GM23338 (cell line): ENCODE measurements at regions not wholly inside any gene's neighbourhood (a gene's known extent, or its start where the extent isn't known, plus 50 kb on each side); places are given as distances from the start of the nearest gene placed in this dataset.

ENCODE experiments used
- ATAC-seq: fragments of 200-7000 bp; cut with Tn5 transposase; 3 replicates; pipeline ENCODE4 v1.9.1; 2020
- DNase-seq: peaks from one replicate; pipeline ENCODE4 v3.0.0-alpha.2; 2015; ENCODE audit warnings: low spot score
- H2AFZ ChIP-seq: fragments of 200-600 bp; sonication (generic); 2 replicates; pipeline ENCODE4 v1.8.0; 2016; ENCODE audit warnings: antibody characterized with exemption, mild to moderate bottlenecking, moderate library complexity
- H3F3A ChIP-seq: fragments of 200-600 bp; sonication (generic); replicated peaks from 2 replicates; pipeline ENCODE4 v1.8.0; 2017; ENCODE audit warnings: antibody characterized with exemption, mixed run types, low read depth
- H3K27ac ChIP-seq: fragments of 200-600 bp; sonication (generic); 2 replicates; pipeline ENCODE4 v1.6.1; 2016; ENCODE audit warnings: low read depth
- H3K27me3 ChIP-seq: fragments of 200-600 bp; sonication (generic); 2 replicates; pipeline ENCODE4 v1.8.0; 2016; ENCODE audit warnings: mild to moderate bottlenecking, mixed run types, moderate library complexity; ENCODE audit not compliant: insufficient read depth
- H3K36me3 ChIP-seq: fragments of 200-600 bp; sonication (generic); 2 replicates; pipeline ENCODE4 v1.8.0; 2016; ENCODE audit warnings: mild to moderate bottlenecking; ENCODE audit not compliant: insufficient read depth
- H3K4me1 ChIP-seq: fragments of 200-600 bp; sonication (generic); 2 replicates; pipeline ENCODE4 v1.8.0; 2016; ENCODE audit warnings: mild to moderate bottlenecking, moderate library complexity; ENCODE audit not compliant: insufficient read depth
- H3K4me2 ChIP-seq: fragments of 200-600 bp; sonication (generic); 2 replicates; pipeline ENCODE4 v1.7.1; 2017; ENCODE audit warnings: mixed run types
- H3K4me3 ChIP-seq: fragments of 200-600 bp; sonication (generic); 2 replicates; pipeline ENCODE4 v1.6.1; 2016; ENCODE audit warnings: mixed run types
- H3K79me2 ChIP-seq: fragments of 200-600 bp; sonication (generic); replicated peaks from 2 replicates; pipeline ENCODE4 v1.8.0; 2017; ENCODE audit warnings: mild to moderate bottlenecking; ENCODE audit not compliant: insufficient read depth
- H3K9me2 ChIP-seq: fragments of 200-600 bp; sonication (generic); 2 replicates; pipeline ENCODE4 v1.8.0; 2017; ENCODE audit not compliant: insufficient read depth
- H4K20me1 ChIP-seq: fragments of 200-600 bp; sonication (generic); replicated peaks from 2 replicates; pipeline ENCODE4 v1.8.0; 2017; ENCODE audit warnings: mild to moderate bottlenecking; ENCODE audit not compliant: insufficient read depth
- H3K27ac Mint-ChIP-seq: 2 replicates; pipeline ENCODE4 v1.8.0; 2020; ENCODE audit warnings: inconsistent platforms, mild to moderate bottlenecking, moderate library complexity, mixed read lengths
- H3K27me3 Mint-ChIP-seq: 3 replicates; pipeline ENCODE4 v1.8.0; 2022; ENCODE audit warnings: low read depth, mild to moderate bottlenecking, moderate library complexity, mixed read lengths, inconsistent platforms; ENCODE audit not compliant: insufficient read depth, poor library complexity
- H3K36me3 Mint-ChIP-seq: 3 replicates; pipeline ENCODE4 v1.8.0; 2021; ENCODE audit warnings: low read depth, mild to moderate bottlenecking, inconsistent platforms, moderate library complexity, mixed read lengths
- H3K4me1 Mint-ChIP-seq: 3 replicates; pipeline ENCODE4 v1.8.0; 2020; ENCODE audit warnings: mild to moderate bottlenecking, inconsistent platforms, mixed read lengths
- H3K4me3 Mint-ChIP-seq: 3 replicates; pipeline ENCODE4 v1.8.0; 2021; ENCODE audit warnings: moderate library complexity, mild to moderate bottlenecking, inconsistent platforms, mixed read lengths
- H3K9me3 Mint-ChIP-seq: 3 replicates; pipeline ENCODE4 v1.8.0; 2020; ENCODE audit warnings: moderate library complexity, mild to moderate bottlenecking, inconsistent platforms, mixed read lengths
- CREB1 ChIP-seq: fragments of 250-450 bp; sonication (Bioruptor Pico); IDR thresholded peaks from 2 replicates; pipeline ENCODE4 v1.5.0; 2020; ENCODE audit warnings: low read depth, mild to moderate bottlenecking, moderate library complexity
- CTCF ChIP-seq, 2 experiments: fragments of 200-600 bp in 1 of 2; sonication (generic) in 1 of 2; conservative IDR thresholded peaks; 2 replicates each; pipeline versions ENCODE4 v1.5.1 to v1.6.1; 2016 to 2017; ENCODE audit warnings: antibody characterized with exemption in 2 of 2, low read depth in 2 of 2, mild to moderate bottlenecking in 2 of 2, moderate library complexity in 1 of 2
- EZH2 ChIP-seq: fragments of 200-600 bp; sonication (generic); IDR thresholded peaks from one replicate; pipeline ENCODE4 v1.8.0; 2017; ENCODE audit warnings: antibody characterized with exemption, mild to moderate bottlenecking, low read depth; ENCODE audit not compliant: unreplicated experiment
- EZH2phosphoT487 ChIP-seq: fragments of 200-600 bp; sonication (generic); IDR thresholded peaks from one replicate; pipeline ENCODE4 v1.8.1; 2018; ENCODE audit warnings: antibody characterized with exemption; ENCODE audit not compliant: unreplicated experiment
- JUNB ChIP-seq: IDR thresholded peaks from one replicate; pipeline ENCODE4 v1.6.1; 2016; ENCODE audit warnings: antibody characterized with exemption; ENCODE audit not compliant: unreplicated experiment
- NANOG ChIP-seq: IDR thresholded peaks from 2 replicates; pipeline ENCODE4 v1.6.1; 2016; ENCODE audit warnings: antibody characterized with exemption, borderline replicate concordance
- REST ChIP-seq: IDR thresholded peaks from one replicate; pipeline ENCODE4 v1.6.1; 2018; ENCODE audit warnings: antibody characterized with exemption; ENCODE audit not compliant: unreplicated experiment
- STAT1 ChIP-seq: IDR thresholded peaks from one replicate; pipeline ENCODE4 v1.6.1; 2016; ENCODE audit warnings: antibody characterized with exemption; ENCODE audit not compliant: unreplicated experiment
- ZNF114 ChIP-seq: fragments of 250-450 bp; sonication (Bioruptor Pico); IDR thresholded peaks from 2 replicates; pipeline ENCODE4 v1.5.0; 2020; ENCODE audit warnings: mild to moderate bottlenecking, moderate library complexity
- ZNF331 ChIP-seq: fragments of 250-450 bp; sonication (Bioruptor Pico); IDR thresholded peaks from 2 replicates; pipeline ENCODE4 v1.5.0; 2020; ENCODE audit warnings: low read depth, mild to moderate bottlenecking, moderate library complexity

DNA sequence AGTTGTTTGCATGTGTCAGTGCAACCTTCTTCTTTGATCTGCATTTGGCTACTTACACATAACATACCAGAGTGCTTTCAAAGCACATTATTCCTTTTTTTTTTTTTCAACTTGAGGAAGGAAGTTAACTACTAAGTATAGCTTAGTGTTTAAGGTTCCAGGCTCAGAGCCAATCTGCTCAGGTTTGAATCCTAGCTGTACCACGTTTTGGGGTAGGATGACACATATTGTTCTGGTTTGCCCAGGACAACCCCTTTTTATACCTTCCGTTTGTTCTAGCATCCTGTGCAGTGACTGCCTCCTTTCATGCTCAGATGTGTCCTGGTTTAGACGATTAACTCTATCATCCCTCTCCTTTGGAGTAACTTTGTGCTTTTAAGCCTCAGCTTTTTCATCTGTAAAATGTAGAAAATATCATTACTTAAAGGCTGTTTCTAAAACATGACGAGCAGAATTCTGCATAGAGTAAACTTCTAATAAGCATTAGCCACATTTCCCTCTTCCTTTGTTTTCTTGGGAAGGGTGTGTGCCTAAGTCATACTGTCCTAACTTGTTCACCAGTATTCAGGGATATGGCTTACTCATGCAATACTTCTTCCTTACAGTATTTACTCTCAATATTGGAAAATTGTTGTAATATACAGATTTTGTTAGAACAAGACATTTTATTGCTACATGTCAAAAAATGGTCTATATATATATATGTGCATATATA lies 281.3 kb downstream of the C4orf33 start:
- Histone ChIP-seq H3K4me3 (no peak overlapping the region), H2AFZ (no peak overlapping the region), H3F3A (no peaks in the 10 kb centered on the region), H3K4me2 (no peak overlapping the region), H3K27me3 (no peaks in the 10 kb centered on the region), H3K9me2 (peaks cover 9% of the 10 kb centered on the region), H3K4me1 (no peaks in the 10 kb centered on the region), H3K36me3 (no peaks in the 10 kb centered on the region), H3K27ac (no peak overlapping the region), H3K79me2 (no peaks in the 10 kb centered on the region), H4K20me1 (no peaks in the 10 kb centered on the region)
- Mint-ChIP-seq H3K4me1 (no peaks in the 10 kb centered on the region), H3K36me3 (0 out of 3 replicates have a peak, but pooled peaks cover 3% of the 10 kb centered on the region), H3K9me3 (no peaks in the 10 kb centered on the region; the same call in 2 of the 3 replicates), H3K27me3 (peaks cover 1% of the 10 kb centered on the region), H3K4me3 (no peak overlapping the region), H3K27ac (no peak overlapping the region)
- no peak for TF ChIP-seq CTCF (conservative IDR thresholded peaks at IDR 0.05; ENCODE audit: low read depth in 2 of 2)
- no peak for TF ChIP-seq ZNF114 (CRISPR knock-in tag)
- DNase-seq (no peak), ATAC-seq (no peak)

DNA sequence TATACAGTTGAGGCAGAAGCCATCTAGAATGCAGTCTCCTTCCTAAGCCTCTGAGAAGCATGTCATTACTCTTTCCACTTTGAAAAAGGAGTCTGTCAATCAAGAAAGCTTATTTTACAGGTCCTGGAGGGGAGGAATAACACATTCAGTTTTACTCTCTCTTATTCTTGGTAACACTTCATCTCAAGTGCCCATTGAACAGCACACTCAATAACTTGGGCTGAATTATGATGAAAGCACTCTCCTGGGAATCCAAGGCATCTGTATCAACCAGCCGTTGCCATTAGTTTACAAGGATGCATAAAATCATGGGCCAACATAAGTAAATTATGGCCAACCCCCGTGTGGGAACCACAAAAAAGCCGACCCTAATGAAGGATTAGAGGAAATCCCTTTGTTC lies 282.4 kb downstream of the C4orf33 start:
- H3K4me3 Mint-ChIP-seq: no peak overlapping the region
- Histone ChIP-seq H2AFZ (no peak overlapping the region), H3K79me2 (no peaks in the 10 kb centered on the region)
- TF ChIP-seq ZNF331 (CRISPR knock-in tag): no peak
- no peak for TF ChIP-seq NANOG
- no peak for TF ChIP-seq CTCF (conservative IDR thresholded peaks at IDR 0.05; ENCODE audit: low read depth in 2 of 2)
- TF ChIP-seq EZH2: no peak
- TF ChIP-seq CREB1 (CRISPR knock-in tag): no peak
- TF ChIP-seq STAT1: no peak
- TF ChIP-seq EZH2phosphoT487: no peak
- TF ChIP-seq ZNF114 (CRISPR knock-in tag): no peak
- no peak for TF ChIP-seq REST
- TF ChIP-seq JUNB: no peak

More for the DNA sequence above, 282.4 kb downstream of the C4orf33 start:
- no peaks in the 10 kb centered on the region for H3F3A ChIP-seq
- ATAC-seq (no peak), DNase-seq (no peak)
- H3K9me2 ChIP-seq: peaks cover 9% of the 10 kb centered on the region
- peaks cover 1% of the 10 kb centered on the region for H3K27me3 Mint-ChIP-seq
- no peak overlapping the region for H3K27ac Mint-ChIP-seq
- no peaks in the 10 kb centered on the region for H3K36me3 ChIP-seq
- no peak overlapping the region for H3K27ac ChIP-seq
- H3K4me1 ChIP-seq: no peaks in the 10 kb centered on the region
- H3K9me3 Mint-ChIP-seq: no peaks in the 10 kb centered on the region; the same call in 2 of the 3 replicates
- H3K4me1 Mint-ChIP-seq: no peaks in the 10 kb centered on the region
- H3K4me2 ChIP-seq: no peak overlapping the region
- H3K27me3 ChIP-seq: no peaks in the 10 kb centered on the region
- H3K4me3 ChIP-seq: no peak overlapping the region
- H3K36me3 Mint-ChIP-seq: 0 out of 3 replicates have a peak, but pooled peaks cover 3% of the 10 kb centered on the region
- H4K20me1 ChIP-seq: no peaks in the 10 kb centered on the region
